HG03066 (cell line): ENCODE measurements at regions not wholly inside any gene's neighbourhood (a gene's known extent, or its start where the extent isn't known, plus 50 kb on each side); places are given as distances from the start of the nearest gene placed in this dataset.
A peak's percentile ranks its signal among the peaks of the same experiment; 100 is the strongest.
"Not testable (repeated sequence)": the region's sequence is repeated elsewhere in the genome, so short reads cannot be mapped to it uniquely, and the experiment has no call there.

Source experiments
- ATAC-seq: cut with Tn5 transposase; IDR thresholded peaks from one replicate; pipeline ENCODE4 v1.9.1; 2021; ENCODE audit warnings: low read depth; ENCODE audit not compliant: unreplicated experiment

DNA sequence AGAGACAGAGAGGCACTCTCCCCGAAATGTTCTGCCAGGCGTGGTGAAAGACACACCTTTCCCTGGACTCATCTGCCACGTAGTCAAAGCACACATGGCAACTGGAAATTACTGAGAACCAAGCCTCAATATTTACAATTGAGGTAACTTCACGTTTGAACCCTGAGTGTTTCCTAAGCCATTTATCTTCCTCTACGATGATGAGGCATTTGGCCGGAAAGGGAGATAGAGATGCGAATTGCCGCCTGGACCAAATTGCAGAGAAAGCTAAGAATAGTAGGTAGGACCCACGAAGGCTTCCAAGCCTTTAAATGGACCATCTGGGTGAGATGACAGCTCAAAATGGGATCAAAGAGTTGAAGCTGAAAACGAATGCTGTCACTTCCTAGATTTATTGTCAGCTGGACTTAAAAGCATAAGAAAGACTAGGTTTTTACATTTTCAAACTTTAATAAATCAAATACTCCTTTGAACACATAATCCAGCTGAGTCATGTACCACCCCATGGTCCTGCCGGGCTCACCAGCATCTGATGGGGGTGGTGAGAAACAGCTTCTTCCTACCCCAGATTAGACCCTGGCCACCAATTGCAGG is 135.6 kb upstream of the LYZL2 start:
- no peak for ATAC-seq

DNA sequence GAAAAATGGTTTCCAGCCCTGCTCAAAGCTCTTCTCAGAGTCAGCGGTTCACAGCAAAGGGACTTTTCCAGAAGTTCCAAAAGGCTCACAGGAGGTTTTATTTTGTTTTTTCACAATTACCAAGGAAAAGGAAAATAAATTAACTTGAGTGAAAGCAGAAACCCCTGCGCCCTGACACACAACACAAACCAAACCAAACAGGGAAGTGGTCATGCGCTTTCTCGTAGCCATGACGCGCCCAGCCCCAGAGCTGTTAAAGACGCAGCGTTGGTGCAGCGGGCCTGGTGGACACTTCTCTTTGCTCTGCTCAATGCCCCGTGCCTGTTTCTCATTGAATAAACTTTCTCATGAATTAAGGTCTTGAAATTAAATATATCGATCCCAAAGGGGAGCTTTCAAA is 134.4 kb upstream of the LYZL2 start:
- no peak for ATAC-seq

DNA sequence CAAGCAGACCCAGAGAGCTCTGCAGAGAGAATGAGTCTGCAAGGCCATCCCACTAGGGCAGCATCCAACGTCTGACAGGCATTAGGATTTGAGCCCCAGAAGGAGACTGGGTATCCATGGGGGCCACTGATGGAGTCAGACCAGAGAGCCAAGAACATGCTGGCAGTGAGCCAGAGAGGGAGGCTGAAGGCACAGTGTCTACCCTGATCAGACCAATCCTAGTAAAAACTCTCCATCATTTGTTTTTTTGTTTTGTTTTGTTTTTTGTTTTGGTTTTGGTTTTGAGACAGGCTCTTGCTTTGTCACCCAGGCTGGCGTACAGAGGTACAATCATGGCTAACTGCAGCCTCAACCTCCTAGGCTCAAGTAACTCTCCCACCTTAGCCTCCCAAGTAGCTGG is 133.1 kb upstream of the LYZL2 start:
- no peak for ATAC-seq

DNA sequence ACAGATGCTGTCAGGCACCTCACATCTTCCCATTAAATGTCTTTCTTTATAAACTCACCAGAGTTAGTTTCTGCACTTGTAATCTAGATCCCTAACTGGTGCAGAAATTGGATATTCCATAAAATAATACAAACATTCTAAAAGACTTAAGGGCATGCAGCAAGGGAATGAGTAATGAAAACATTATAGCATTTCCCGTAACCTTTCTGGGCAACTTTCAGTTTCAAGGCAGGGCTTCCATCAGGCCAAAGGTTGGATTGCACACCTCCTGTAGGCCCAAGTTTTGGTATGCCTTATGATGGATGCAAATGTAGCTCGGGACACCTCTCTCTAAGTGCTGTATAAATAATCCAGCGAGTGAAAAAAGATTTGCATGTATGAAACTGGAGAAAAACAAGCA is 129.9 kb upstream of the LYZL2 start:
- ATAC-seq = no peak

DNA sequence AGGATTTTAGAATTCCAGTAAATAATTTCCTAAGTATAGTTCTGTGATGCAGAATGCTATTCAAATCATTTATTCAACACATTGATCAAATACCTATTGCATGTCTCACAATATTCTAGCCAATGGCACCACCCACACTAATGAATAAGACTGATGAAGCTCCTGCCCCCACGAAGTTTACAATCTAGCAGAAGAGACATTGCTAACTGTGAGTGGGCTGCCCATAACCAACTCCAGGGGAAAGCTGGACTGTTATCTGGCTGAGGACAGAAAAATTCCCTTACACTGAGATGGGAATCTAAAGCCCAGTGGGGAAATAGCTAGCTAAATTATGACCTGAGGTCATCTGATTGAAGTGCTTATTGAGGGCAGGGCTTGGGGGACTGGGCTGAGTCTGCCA is 128.8 kb upstream of the LYZL2 start:
- ATAC-seq = no peak

DNA sequence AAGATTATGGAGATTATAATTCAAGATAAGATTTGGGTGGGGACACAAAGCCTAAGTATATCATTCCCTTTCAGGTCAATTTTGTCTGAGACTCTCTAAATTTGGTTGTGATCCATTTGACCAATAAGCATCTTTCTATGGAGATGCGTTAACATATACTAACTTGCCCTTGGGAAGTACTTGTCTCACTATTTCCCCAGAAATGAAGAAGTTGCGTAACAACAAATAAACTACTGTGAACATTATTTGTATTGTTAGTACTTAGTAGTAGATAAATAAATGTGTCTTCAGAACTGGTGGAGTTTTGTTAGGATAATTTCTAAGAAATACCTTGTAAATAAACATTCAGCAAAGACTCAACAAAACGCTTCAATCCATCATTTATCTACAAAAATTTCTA is 127.3 kb upstream of the LYZL2 start:
- ATAC-seq = no peak

DNA sequence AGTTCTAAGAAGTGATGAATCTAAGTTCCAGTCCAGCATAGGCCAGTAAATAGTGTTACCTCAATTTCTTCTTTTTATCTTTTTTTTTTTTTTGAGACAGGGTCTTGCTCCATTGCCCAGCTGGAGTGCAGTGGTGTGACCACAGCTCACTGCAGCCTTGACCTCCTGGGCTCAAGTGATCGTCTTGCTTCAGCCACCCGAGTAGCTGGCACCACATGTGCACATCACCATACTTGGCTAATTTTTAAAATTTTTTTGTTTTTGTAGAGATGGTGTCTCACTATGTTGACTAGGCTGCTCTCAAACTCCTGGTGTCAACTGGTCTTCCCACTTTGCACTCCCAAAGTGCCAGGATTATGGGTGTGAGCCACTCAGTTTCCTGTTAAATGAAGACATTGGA is 126.6 kb upstream of the LYZL2 start:
- no peak for ATAC-seq

DNA sequence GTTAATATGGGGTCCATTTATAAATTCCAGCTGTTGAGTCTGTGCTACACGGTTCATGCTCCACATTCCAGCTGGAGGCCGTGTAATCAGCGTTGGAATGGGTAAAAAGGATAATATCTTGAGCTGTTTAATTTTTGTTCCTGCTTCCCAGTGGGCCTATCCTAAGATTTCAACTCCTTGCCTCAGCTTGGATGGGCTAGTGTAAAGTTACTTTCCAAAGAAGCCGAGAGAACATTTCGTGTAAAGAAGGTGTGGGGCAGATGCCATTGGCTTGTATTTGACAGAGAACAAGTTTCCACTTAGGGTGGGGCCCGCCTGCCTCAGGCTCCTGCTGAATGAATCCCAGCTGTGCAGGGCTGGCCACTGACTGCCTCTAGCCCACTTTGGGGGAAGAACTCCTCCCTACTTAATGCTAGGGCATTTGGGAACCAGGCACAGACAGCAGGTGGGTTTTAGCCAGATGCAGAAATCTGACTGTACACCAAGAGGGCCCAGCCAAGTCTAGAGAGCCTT is 125.9 kb upstream of the LYZL2 start:
- ATAC-seq = no peak

DNA sequence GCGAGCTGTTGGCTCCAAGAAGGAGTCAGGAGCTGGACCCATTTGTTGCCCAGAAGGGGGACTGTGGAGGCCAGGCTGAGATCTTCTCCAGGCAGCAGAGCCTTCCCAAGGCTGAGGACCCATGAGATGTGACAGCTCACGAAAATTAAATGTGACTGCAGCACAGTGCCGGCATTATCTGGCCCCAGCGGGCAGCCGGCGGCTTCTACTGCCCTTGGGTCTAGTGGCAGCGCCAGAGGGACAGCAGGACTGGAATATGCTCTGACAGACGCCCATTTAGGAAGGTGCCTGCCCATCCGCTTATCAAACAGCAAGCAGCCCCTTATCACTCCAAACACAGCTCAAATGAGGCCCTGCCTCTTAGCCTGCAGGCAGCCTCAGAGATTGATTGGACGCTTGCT is 122.9 kb upstream of the LYZL2 start:
- ATAC-seq = no peak

DNA sequence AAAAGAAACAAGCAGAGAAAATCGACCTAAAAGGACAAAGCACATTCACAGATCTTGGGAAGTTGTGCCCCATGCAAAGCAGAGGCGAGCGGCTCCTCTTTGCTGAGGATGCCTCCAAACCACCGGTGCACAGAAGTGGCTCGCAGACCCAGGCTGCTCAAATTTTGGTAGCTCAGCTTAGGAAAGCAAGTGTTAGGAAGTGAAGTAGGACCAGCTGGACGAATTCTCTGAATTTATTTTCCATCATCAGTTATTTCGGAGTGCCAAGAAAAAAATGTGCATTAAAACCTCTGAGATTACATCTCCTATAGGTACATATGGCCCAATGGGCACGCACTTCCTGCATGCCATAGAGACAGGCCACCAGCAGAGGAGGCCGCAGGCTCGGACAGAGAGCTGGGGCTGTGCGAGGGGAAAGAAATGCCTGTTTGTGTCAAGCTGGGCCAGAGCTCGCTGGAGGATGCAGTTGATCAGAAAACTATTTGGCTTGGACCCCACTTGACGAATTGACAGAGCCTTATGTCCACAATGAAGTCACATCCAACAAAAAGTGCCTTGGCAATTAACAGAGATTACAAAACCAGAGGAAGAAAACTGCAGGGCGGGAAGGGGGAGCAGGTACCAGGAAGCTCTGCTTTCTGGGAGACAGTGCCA is 122.3 kb upstream of the LYZL2 start:
- ATAC-seq = no peak

DNA sequence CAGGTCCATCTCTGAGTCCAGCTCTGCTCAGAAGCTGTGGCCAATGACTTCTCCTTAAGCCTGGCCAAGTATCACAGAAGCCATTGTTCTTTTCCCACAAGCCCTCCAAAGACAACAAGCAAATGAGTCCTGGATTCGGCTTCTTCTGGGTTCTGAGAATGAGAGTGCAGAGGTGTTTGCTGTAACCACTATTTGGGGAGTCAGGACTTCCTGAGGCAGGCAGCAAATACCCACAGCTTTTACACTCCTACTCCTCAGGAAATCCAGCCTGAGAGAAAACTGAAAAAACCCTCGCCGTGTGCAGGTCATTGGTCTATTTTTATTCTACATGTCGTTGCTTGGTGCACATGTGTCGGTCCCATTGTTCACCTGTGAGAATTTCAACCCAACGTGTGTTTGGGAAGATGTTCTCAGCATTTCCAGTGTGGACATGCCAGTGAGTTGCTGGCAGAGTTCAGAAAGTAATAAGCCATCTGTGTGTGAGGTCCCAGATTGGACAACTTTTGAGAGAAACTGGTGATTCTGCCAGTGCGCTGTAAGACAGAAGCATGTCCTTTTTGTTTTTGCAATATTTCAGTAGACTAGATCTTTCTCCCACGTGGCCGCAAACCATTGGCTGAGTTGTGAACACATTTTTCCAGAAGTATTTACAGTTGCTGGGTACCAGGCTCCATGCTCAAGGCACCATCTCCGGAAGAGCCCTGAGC is 121.6 kb upstream of the LYZL2 start:
- no peak for ATAC-seq

DNA sequence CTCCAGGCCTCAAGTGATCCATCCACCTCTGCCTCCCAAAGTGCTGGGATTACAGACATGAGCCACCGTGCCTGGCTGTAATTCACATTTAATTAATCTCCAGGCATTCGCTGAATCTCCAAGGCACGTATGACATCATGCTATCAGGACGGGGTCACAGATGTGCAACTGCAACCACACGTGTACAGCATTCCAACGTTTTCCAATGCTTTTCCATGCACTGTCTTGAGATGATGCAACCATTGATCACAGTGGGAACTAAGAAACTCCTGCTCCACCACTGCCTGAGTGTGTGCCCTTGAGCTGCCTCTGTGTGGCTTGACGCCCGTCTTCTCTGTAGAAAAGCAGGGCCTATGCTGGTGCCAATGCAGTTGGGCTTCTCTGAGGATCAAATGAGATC is 119.8 kb upstream of the LYZL2 start:
- no peak for ATAC-seq

DNA sequence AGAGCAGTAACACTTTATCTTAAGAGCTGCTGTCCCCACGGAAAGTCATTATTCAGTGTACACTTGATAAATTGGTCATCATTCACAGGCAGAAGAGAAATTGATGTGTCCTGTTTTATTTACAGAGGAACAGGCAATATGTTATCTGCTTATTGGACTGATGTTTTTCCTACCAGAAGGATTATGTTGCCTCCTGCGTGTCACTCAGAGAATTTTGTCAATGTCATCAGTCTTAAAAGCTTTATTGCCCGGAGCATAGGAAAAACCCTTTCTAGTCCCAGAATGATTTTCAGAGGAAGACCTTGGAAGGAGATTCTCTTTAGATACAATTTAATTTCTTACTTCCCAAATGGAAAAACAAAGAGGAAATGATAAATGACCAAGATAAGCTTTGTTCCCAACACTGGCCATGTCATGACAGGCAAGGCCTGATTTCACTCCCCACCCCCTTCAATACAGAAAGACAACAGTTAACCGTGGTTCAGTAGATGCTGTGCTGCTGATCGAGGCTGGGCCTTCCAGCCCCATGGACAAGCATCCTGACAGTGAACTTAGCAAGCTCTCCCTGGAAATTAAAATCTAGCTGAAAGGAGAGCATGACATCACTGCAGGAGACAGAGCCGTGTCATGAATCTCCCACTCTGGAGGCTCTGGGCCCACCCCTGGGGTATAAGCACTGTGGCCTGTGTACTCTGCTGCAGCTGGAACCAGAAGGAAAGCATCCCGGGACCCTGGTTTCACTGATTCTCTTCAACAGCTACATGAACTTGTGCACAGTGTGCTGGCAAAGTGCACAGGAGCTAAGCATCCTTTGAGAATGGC is 118.8 kb upstream of the LYZL2 start:
- ATAC-seq = no peak

DNA sequence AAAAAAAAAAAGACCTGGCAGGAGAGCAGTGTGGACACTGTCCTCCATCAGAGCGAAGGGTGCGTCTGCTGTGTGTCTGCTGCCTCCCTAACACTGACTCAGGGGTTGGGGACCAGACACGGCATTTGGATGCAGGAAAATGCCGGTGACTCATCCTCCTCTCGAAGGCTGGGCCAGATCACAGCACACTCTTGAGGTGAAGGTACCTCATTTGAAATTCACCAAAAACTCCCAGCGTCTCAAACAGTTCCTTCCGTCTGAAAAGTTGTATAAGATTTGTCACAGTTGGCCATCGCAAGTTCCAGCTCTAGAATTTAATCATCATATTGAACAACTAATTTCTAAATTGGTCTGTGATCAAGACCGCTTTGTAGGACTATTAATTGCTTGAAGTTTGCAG is 118.1 kb upstream of the LYZL2 start:
- ATAC-seq = no peak

DNA sequence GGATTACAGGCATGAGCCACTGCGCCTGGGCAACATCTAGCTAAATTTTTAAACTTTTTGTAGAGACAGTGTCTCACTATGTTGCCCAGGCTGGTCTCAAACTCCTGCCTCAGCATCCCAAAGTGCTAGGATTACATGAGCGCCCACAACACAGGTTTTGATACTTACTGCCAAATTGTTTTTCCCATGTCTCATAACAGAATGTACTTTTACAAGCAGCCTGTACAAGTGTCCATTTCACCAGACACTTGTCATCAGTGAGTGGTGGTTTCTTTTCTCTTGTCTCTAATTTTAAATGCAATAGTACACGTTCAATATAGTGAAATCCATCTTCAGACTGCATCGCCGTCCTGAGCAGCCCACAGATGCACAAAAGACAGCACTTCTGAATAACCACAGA is 116.4 kb upstream of the LYZL2 start:
- no peak for ATAC-seq

DNA sequence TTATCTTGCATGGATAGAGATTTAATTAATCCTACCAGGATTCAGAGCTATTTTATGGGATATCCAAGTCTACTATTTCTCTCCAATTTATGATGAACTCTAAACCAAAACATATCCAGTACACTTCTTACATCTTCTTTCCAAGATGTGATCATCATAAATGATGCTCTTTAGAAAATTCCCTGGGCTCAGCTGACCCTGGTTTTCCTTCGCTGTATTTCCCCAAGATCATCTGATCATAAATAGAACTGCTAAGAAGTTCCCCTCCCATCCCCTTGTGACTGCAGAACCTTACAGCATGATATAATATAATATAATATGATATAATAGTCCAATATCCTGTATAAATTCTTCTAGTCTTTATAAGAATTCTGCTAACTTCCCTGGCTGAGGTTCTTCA is 114.6 kb upstream of the LYZL2 start:
- ATAC-seq = no peak

DNA sequence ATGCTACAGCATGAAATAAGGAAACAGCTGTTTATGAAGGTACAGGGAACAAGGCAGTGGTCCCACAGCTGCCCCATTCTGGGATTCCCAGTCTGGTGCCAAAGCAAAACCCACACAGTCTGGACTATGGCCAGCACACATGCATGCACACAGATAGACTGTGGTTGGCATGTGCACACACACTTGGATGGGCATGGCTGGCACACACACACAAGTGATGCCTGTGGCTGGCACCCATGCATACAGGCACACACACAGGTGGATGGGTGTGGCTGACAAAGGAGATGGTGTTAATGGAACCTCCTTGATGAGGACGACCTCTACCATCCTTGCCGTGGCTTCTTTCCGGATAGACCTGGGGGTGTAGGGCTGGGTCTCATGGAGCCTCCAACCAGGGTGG is 114.0 kb upstream of the LYZL2 start:
- ATAC-seq = no peak

DNA sequence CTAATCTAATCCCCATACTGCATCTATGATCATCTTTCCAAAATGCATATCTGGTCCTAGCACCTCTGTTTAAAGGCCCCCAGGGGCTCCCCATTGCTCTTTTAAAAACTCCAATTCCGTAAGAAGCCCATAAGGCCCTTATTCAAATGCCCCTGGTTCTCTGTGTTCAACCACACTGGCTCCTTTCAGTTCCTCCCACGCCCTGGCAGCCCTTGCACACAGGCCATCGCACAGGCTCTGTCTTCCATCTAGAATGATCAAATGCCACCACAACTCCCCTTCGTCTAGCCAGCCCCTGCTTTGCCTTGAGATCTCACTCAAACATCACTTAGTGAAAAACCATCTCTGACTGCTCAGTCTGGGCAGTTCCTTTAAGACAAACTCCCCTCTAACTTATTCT is 112.9 kb upstream of the LYZL2 start:
- ATAC-seq = peak; percentile 69

DNA sequence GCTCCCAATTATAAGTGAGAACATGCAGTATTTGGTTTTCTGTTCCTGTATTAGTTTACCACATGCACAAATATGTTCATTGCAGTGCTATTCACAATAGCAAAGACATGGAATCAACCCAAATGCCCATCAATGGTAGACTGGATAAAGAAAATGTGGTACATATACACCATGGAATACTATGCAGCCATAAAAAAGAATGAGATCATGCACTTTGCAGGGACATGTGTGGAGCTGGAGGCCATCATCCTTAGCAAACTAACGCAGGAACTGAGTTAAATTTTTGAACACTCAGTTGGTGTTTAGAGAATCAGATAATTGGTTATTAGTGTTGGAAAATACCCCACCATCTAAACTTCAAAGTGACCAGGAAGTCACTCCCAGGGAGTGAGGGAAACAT is 111.2 kb upstream of the LYZL2 start:
- ATAC-seq = not testable (repeated sequence)

DNA sequence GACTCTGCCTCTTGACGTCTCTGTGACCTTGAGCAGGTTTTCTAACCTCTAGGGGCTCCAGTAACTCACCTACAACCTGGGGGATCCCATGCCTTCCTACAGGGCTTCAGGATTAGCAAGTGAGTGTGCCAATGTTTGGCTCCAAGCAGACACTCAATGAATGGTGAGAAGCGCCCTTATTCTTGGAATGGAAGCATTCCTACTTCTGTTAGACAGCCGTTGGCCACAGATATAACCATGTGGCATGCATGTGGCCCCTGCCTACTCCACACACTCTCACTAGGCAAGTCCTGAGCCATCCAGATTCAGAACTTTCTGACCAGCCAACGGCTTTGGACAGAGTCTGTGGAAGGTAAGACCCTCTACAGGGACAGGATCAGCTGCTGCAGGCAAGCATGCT is 108.9 kb upstream of the LYZL2 start:
- no peak for ATAC-seq

DNA sequence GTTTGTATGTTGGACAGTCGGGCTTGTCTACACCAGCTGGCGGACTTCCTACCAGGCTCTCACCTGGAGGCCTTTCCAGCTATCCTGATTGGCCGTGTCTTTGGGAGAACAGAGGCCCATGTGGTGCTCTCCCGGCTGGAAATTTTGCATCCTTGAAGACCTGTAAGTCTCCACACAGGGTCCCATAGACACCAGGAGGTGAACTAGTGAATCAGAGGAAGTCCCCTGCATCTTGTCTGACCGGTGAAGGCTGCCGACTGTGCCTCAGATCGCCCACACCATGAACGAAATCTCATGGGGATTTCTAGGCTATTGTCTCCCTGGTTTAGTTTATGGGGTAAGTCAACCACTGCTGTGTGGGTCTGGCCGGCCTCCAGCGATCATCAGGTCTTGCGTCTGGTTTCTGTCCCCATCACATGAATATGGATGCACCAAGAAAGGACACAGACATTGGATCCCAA is 108.4 kb upstream of the LYZL2 start:
- ATAC-seq = no peak
